Activated naive CD8-positive, alpha-beta T cell treated with anti-CD3 and anti-CD28 coated beads, Interleukin-2, amount 50 U/mL, for 24 hours (primary cell): ENCODE measurements at regions not wholly inside any gene's neighbourhood (a gene's known extent, or its start where the extent isn't known, plus 50 kb on each side); places are given as distances from the start of the nearest gene placed in this dataset.

Experiments
- ATAC-seq: fragments of 150-1000 bp; cut with Tn5 transposase; one replicate; pipeline ENCODE4 v1.10.0; 2021
- DNase-seq: peaks from one replicate; pipeline ENCODE4 v3.0.0; 2021
- H3K27ac Mint-ChIP-seq: one replicate; pipeline ENCODE4 v1.8.0; 2021; ENCODE audit warnings: mild to moderate bottlenecking, mixed read lengths
- H3K27me3 Mint-ChIP-seq: one replicate; pipeline ENCODE4 v1.8.0; 2021; ENCODE audit warnings: mixed read lengths
- H3K36me3 Mint-ChIP-seq: one replicate; pipeline ENCODE4 v1.8.0; 2021; ENCODE audit warnings: low read depth, mixed read lengths
- H3K4me1 Mint-ChIP-seq: one replicate; pipeline ENCODE4 v1.8.0; 2021; ENCODE audit warnings: mixed read lengths
- H3K4me3 Mint-ChIP-seq: one replicate; pipeline ENCODE4 v1.8.0; 2021; ENCODE audit warnings: mild to moderate bottlenecking, moderate library complexity, mixed read lengths
- H3K9me3 Mint-ChIP-seq: one replicate; pipeline ENCODE4 v1.8.0; 2021; ENCODE audit warnings: mixed read lengths

- peaks cover 2% of the 10 kb centered on the region for H3K4me1 Mint-ChIP-seq
- ATAC-seq (no peak), DNase-seq (no peak)
- H3K4me3 Mint-ChIP-seq: no peak overlapping the region
- no peaks in the 10 kb centered on the region for H3K36me3 Mint-ChIP-seq
- H3K27ac Mint-ChIP-seq: no peak overlapping the region
- peaks cover 8% of the 10 kb centered on the region for H3K27me3 Mint-ChIP-seq
- H3K9me3 Mint-ChIP-seq: no peaks in the 10 kb centered on the region
Measured at GRCh38 chr6:87837444-87837843, 135.4 kb upstream of the AKIRIN2 start.

GRCh38 chr6:87832025-87832825 is 130.2 kb upstream of the AKIRIN2 start:
- no peak for DNase-seq
- Mint-ChIP-seq H3K27me3 (no peaks in the 10 kb centered on the region), H3K36me3 (no peaks in the 10 kb centered on the region), H3K27ac (peak overlapping the region; percentile 73), H3K4me3 (peak overlapping the region; percentile 76), H3K9me3 (no peaks in the 10 kb centered on the region), H3K4me1 (peaks cover 8% of the 10 kb centered on the region)
- peak; percentile 71 for ATAC-seq

GRCh38 chr6:87830907-87831306 is 128.9 kb upstream of the AKIRIN2 start:
- DNase-seq (no peak), ATAC-seq (no peak)
- Mint-ChIP-seq H3K27ac (no peak overlapping the region), H3K27me3 (no peaks in the 10 kb centered on the region), H3K4me3 (no peak overlapping the region), H3K36me3 (no peaks in the 10 kb centered on the region), H3K9me3 (no peaks in the 10 kb centered on the region), H3K4me1 (peaks cover 14% of the 10 kb centered on the region)

GRCh38 chr6:87829622-87830121 is 127.6 kb upstream of the AKIRIN2 start:
- Mint-ChIP-seq H3K27ac (no peak overlapping the region), H3K4me3 (no peak overlapping the region), H3K27me3 (no peaks in the 10 kb centered on the region), H3K4me1 (peaks cover 23% of the 10 kb centered on the region), H3K36me3 (no peaks in the 10 kb centered on the region), H3K9me3 (no peaks in the 10 kb centered on the region)
- DNase-seq (no peak), ATAC-seq (no peak)

- no peaks in the 10 kb centered on the region for H3K27me3 Mint-ChIP-seq
- DNase-seq (no peak), ATAC-seq (no peak)
- H3K9me3 Mint-ChIP-seq: no peaks in the 10 kb centered on the region
- peaks cover 23% of the 10 kb centered on the region for H3K4me1 Mint-ChIP-seq
- H3K36me3 Mint-ChIP-seq: no peaks in the 10 kb centered on the region
- no peak overlapping the region for H3K27ac Mint-ChIP-seq
- H3K4me3 Mint-ChIP-seq: no peak overlapping the region
Measured at GRCh38 chr6:87828044-87828443, 126.0 kb upstream of the AKIRIN2 start.

GRCh38 chr6:87827346-87827745 is 125.3 kb upstream of the AKIRIN2 start:
- Mint-ChIP-seq H3K27me3 (no peaks in the 10 kb centered on the region), H3K4me1 (peaks cover 20% of the 10 kb centered on the region)

GRCh38 chr6:87826424-87826823 is 124.4 kb upstream of the AKIRIN2 start:
- H3K36me3 Mint-ChIP-seq: no peaks in the 10 kb centered on the region
- DNase-seq: no peak
- no peak overlapping the region for H3K27ac Mint-ChIP-seq
- no peak overlapping the region for H3K4me3 Mint-ChIP-seq
- H3K27me3 Mint-ChIP-seq: no peaks in the 10 kb centered on the region
- H3K4me1 Mint-ChIP-seq: peaks cover 15% of the 10 kb centered on the region
- no peaks in the 10 kb centered on the region for H3K9me3 Mint-ChIP-seq
- ATAC-seq: no peak

More at GRCh38 chr6:87827346-87827745, 125.3 kb upstream of the AKIRIN2 start:
- DNase-seq: no peak
- Mint-ChIP-seq H3K9me3 (no peaks in the 10 kb centered on the region), H3K4me3 (no peak overlapping the region), H3K36me3 (no peaks in the 10 kb centered on the region), H3K27ac (no peak overlapping the region)
- no peak for ATAC-seq

GRCh38 chr6:87825821-87826221 is 123.8 kb upstream of the AKIRIN2 start:
- H3K27me3 Mint-ChIP-seq: no peaks in the 10 kb centered on the region
- H3K27ac Mint-ChIP-seq: no peak overlapping the region
- H3K36me3 Mint-ChIP-seq: no peaks in the 10 kb centered on the region
- peaks cover 15% of the 10 kb centered on the region for H3K4me1 Mint-ChIP-seq
- ATAC-seq: peak; percentile 68
- H3K4me3 Mint-ChIP-seq: no peak overlapping the region
- H3K9me3 Mint-ChIP-seq: no peaks in the 10 kb centered on the region
- no peak for DNase-seq

- Mint-ChIP-seq H3K9me3 (no peaks in the 10 kb centered on the region), H3K27ac (no peak overlapping the region), H3K4me1 (peaks cover 15% of the 10 kb centered on the region), H3K4me3 (no peak overlapping the region), H3K27me3 (no peaks in the 10 kb centered on the region), H3K36me3 (no peaks in the 10 kb centered on the region)
- DNase-seq: no peak
- no peak for ATAC-seq
Measured at GRCh38 chr6:87824958-87825491, 123.0 kb upstream of the AKIRIN2 start.

- no peak for DNase-seq
- ATAC-seq: no peak
- H3K9me3 Mint-ChIP-seq: no peaks in the 10 kb centered on the region
- H3K4me3 Mint-ChIP-seq: no peak overlapping the region
- H3K36me3 Mint-ChIP-seq: no peaks in the 10 kb centered on the region
- H3K27ac Mint-ChIP-seq: no peak overlapping the region
- H3K27me3 Mint-ChIP-seq: no peaks in the 10 kb centered on the region
- H3K4me1 Mint-ChIP-seq: peaks cover 15% of the 10 kb centered on the region
Measured at GRCh38 chr6:87822011-87822410, 120.0 kb upstream of the AKIRIN2 start.

GRCh38 chr6:87820343-87820984 is 118.4 kb upstream of the AKIRIN2 start:
- DNase-seq: no peak
- no peak overlapping the region for H3K27ac Mint-ChIP-seq
- peaks cover 4% of the 10 kb centered on the region for H3K4me1 Mint-ChIP-seq
- H3K36me3 Mint-ChIP-seq: no peaks in the 10 kb centered on the region
- no peaks in the 10 kb centered on the region for H3K9me3 Mint-ChIP-seq
- H3K27me3 Mint-ChIP-seq: peaks cover 6% of the 10 kb centered on the region
- no peak overlapping the region for H3K4me3 Mint-ChIP-seq
- ATAC-seq: no peak

GRCh38 chr6:87817183-87817582 is 115.2 kb upstream of the AKIRIN2 start:
- H3K4me3 Mint-ChIP-seq: no peak overlapping the region
- no peak for DNase-seq
- no peaks in the 10 kb centered on the region for H3K9me3 Mint-ChIP-seq
- H3K4me1 Mint-ChIP-seq: no peaks in the 10 kb centered on the region
- no peak overlapping the region for H3K27ac Mint-ChIP-seq
- ATAC-seq: no peak
- no peaks in the 10 kb centered on the region for H3K36me3 Mint-ChIP-seq
- peaks cover 9% of the 10 kb centered on the region for H3K27me3 Mint-ChIP-seq

- no peak for DNase-seq
- Mint-ChIP-seq H3K27me3 (peaks cover 13% of the 10 kb centered on the region), H3K4me1 (no peaks in the 10 kb centered on the region), H3K9me3 (no peaks in the 10 kb centered on the region), H3K27ac (no peak overlapping the region), H3K36me3 (no peaks in the 10 kb centered on the region), H3K4me3 (no peak overlapping the region)
- ATAC-seq: no peak
Measured at GRCh38 chr6:87815449-87815848, 113.4 kb upstream of the AKIRIN2 start.

GRCh38 chr6:87808005-87808757 is 106.1 kb upstream of the AKIRIN2 start:
- no peak overlapping the region for H3K27ac Mint-ChIP-seq
- no peaks in the 10 kb centered on the region for H3K36me3 Mint-ChIP-seq

More at GRCh38 chr6:87808005-87808757, 106.1 kb upstream of the AKIRIN2 start:
- ATAC-seq (peak; percentile 73), DNase-seq (no peak)
- Mint-ChIP-seq H3K27me3 (peaks cover 4% of the 10 kb centered on the region), H3K4me1 (peaks cover 21% of the 10 kb centered on the region), H3K9me3 (no peaks in the 10 kb centered on the region), H3K4me3 (no peak overlapping the region)
